HCT116 (cell line): ENCODE measurements at regions not wholly inside any gene's neighbourhood (a gene's known extent, or its start where the extent isn't known, plus 50 kb on each side); places are given as distances from the start of the nearest gene placed in this dataset.

ENCODE experiments used
- ATAC-seq: fragments of 200-7000 bp; cut with Tn5 transposase; 2 replicates; pipeline ENCODE4 v1.9.1; 2020; ENCODE audit warnings: mild to moderate bottlenecking, moderate library complexity
- BruUV-seq: library from RNA; stranded (reverse); fragments of 400-500 nt; replicated peaks from 2 replicates; lab custom pipeline; 2021; lab: Mats Ljungman, UMichigan
- CTCF ChIA-PET: fragments of 300-600 bp; sonication (Branson Sonifier 250); formaldehyde crosslinking; loops from one replicate; lab custom pipeline; 2021; ENCODE audit warnings: antibody characterized with exemption; lab: Charles Lee
- POLR2A ChIA-PET: fragments of 300-600, 350-600 bp; sonication (Branson Sonifier 250); formaldehyde crosslinking; loops from one replicate; lab custom pipeline; 2021; ENCODE audit warnings: antibody characterized with exemption; lab: Charles Lee
- RAD21 ChIA-PET, 2 experiments: fragments of 300-600 bp; sonication (Branson Sonifier 250); formaldehyde crosslinking; loops; one replicate each; lab custom pipeline; 2023; ENCODE audit warnings: low total read pairs in 2 of 2; ENCODE audit not compliant: uncharacterized antibody in 2 of 2, unreplicated experiment in 2 of 2, low non-redundant PET in 1 of 2; lab: Charles Lee
- DNase-seq: peaks from one replicate; pipeline ENCODE4 v3.0.0-alpha.2; 2010; ENCODE audit warnings: low read depth, low spot score
- H2AFZ ChIP-seq: fragments of 200-600 bp; shearing (Covaris generic), sonication (generic); 2 replicates; pipeline ENCODE4 v1.6.1; 2017; ENCODE audit warnings: low read depth, mixed run types, mixed read lengths, antibody characterized with exemption, low read length; ENCODE audit not compliant: poor library complexity, severe bottlenecking
- H3K27ac ChIP-seq: 2 replicates; pipeline ENCODE4 v1.5.1; 2012; ENCODE audit warnings: low read depth, low read length
- H3K27me3 ChIP-seq: fragments of 200-600 bp; sonication (generic); 2 replicates; pipeline ENCODE4 v1.6.1; 2016; ENCODE audit warnings: mixed run types, low read length, mixed read lengths; ENCODE audit not compliant: insufficient read depth
- H3K36me3 ChIP-seq, 2 experiments: fragments of 200-500 bp in 1 of 2; fragments of 200-600 bp in 1 of 2; sonication (Bioruptor generic) in 1 of 2; sonication (generic) in 1 of 2; 2 replicates each; pipeline versions ENCODE4 v1.5.1 to v1.6.1; 2014 to 2016; ENCODE audit warnings: low read length in 2 of 2, inconsistent platforms in 1 of 2, mixed read lengths in 1 of 2, mixed run types in 1 of 2; ENCODE audit not compliant: insufficient read depth in 2 of 2, control insufficient read depth in 1 of 2
- H3K4me1 ChIP-seq, 2 experiments: fragments of 200-600 bp in 1 of 2; sonication (generic) in 1 of 2; 2 replicates each; pipeline versions ENCODE4 v1.5.1 to v1.6.1; 2012 to 2017; ENCODE audit warnings: low read length in 2 of 2, inconsistent platforms in 1 of 2, mild to moderate bottlenecking in 1 of 2, mixed read lengths in 1 of 2, mixed run types in 1 of 2, moderate library complexity in 1 of 2; ENCODE audit not compliant: insufficient read depth in 2 of 2, control insufficient read depth in 1 of 2
- H3K4me2 ChIP-seq: fragments of 200-600 bp; sonication (generic); 2 replicates; pipeline ENCODE4 v1.6.1; 2017; ENCODE audit warnings: mixed run types, low read length, mixed read lengths
- H3K4me3 ChIP-seq, 2 experiments: fragments of 200-600 bp in 1 of 2; sonication (generic) in 1 of 2; replicated peaks in 1 of 2; 2 replicates each; pipeline ENCODE4 v1.5.1; 2011 to 2016; ENCODE audit warnings: low read length in 2 of 2, control low read depth in 1 of 2, low read depth in 1 of 2, mild to moderate bottlenecking in 1 of 2, mixed read lengths in 1 of 2, mixed run types in 1 of 2
- H3K79me2 ChIP-seq: fragments of 200-600 bp; sonication (generic); 2 replicates; pipeline ENCODE4 v1.6.1; 2017; ENCODE audit warnings: mild to moderate bottlenecking, mixed run types, low read length, moderate library complexity, mixed read lengths; ENCODE audit not compliant: insufficient read depth
- H3K9ac ChIP-seq: fragments of 200-600 bp; sonication (generic); 2 replicates; pipeline ENCODE4 v1.6.1; 2016; ENCODE audit warnings: low read length, mixed read lengths
- H3K9me2 ChIP-seq: fragments of 200-600 bp; sonication (generic), shearing (Covaris generic); 2 replicates; pipeline ENCODE4 v1.6.1; 2017; ENCODE audit warnings: mixed run types, mild to moderate bottlenecking, moderate library complexity; ENCODE audit not compliant: insufficient read depth
- H3K9me3 ChIP-seq, 2 experiments: fragments of 200-500 bp in 1 of 2; fragments of 200-600 bp in 1 of 2; sonication (Bioruptor generic) in 1 of 2; sonication (generic) in 1 of 2; 2 replicates each; pipeline ENCODE4 v1.6.1; 2014 to 2017; ENCODE audit warnings: low read length in 2 of 2, mixed read lengths in 2 of 2, inconsistent platforms in 1 of 2, low read depth in 1 of 2, mild to moderate bottlenecking in 1 of 2, mixed run types in 1 of 2, moderate library complexity in 1 of 2; ENCODE audit not compliant: control insufficient read depth in 1 of 2, insufficient read depth in 1 of 2
- H4K20me1 ChIP-seq: fragments of 200-600 bp; sonication (generic), shearing (Covaris generic); 2 replicates; pipeline ENCODE4 v1.6.1; 2017; ENCODE audit warnings: mixed run types, mild to moderate bottlenecking, moderate library complexity; ENCODE audit not compliant: insufficient read depth
- ATF3 ChIP-seq: IDR thresholded peaks from 2 replicates; pipeline ENCODE4 v1.6.1; 2012
- CBX3 ChIP-seq: IDR thresholded peaks from 2 replicates; pipeline ENCODE4 v1.6.1; 2012; ENCODE audit warnings: low read depth
- CTCF ChIP-seq, 3 experiments: fragments of 200-600 bp in 1 of 3; sonication (generic) in 1 of 3; IDR thresholded peaks in 2 of 3; conservative IDR thresholded peaks in 1 of 3; 2 replicates each; pipeline ENCODE4 v1.5.1; 2012 to 2017; ENCODE audit warnings: low read depth in 2 of 3, low read length in 2 of 3, antibody characterized with exemption in 1 of 3, borderline replicate concordance in 1 of 3, control low read depth in 1 of 3, mild to moderate bottlenecking in 1 of 3, mixed read lengths in 1 of 3, mixed run types in 1 of 3, moderate library complexity in 1 of 3; ENCODE audit not compliant: insufficient read depth in 1 of 3
- EGR1 ChIP-seq: IDR thresholded peaks from 2 replicates; pipeline ENCODE4 v1.6.1; 2012; ENCODE audit warnings: low read depth
- ELF1 ChIP-seq: IDR thresholded peaks from 2 replicates; pipeline ENCODE4 v1.6.1; 2012; ENCODE audit warnings: low read depth, borderline replicate concordance
- EZH2 ChIP-seq: fragments of 200-600 bp; sonication (generic); IDR thresholded peaks from 2 replicates; pipeline ENCODE4 v1.6.1; 2017; ENCODE audit warnings: antibody characterized with exemption, mixed run types
- POLR2A ChIP-seq: IDR thresholded peaks from 2 replicates; pipeline ENCODE4 v1.7.0; 2011; ENCODE audit warnings: borderline replicate concordance; ENCODE audit not compliant: insufficient read depth, insufficient read length; ENCODE audit errors: extremely low read depth
- POLR2AphosphoS5 ChIP-seq: IDR thresholded peaks from 2 replicates; pipeline ENCODE4 v1.6.1; 2011; ENCODE audit warnings: mild to moderate bottlenecking, low read depth, low read length, moderate library complexity
- RAD21 ChIP-seq: IDR thresholded peaks from 2 replicates; pipeline ENCODE4 v1.6.1; 2012; ENCODE audit warnings: low read depth, mild to moderate bottlenecking
- SIN3A ChIP-seq: IDR thresholded peaks from 2 replicates; pipeline ENCODE4 v1.6.1; 2012; ENCODE audit warnings: low read depth
- TCF7L2 ChIP-seq: IDR thresholded peaks from 2 replicates; pipeline ENCODE4 v1.7.0; 2011; ENCODE audit warnings: borderline replicate concordance, inconsistent platforms; ENCODE audit not compliant: insufficient read depth, insufficient read length; ENCODE audit errors: extremely low read depth
- ZBTB33 ChIP-seq: IDR thresholded peaks from 2 replicates; pipeline ENCODE4 v1.6.1; 2011; ENCODE audit warnings: mild to moderate bottlenecking, low read length, moderate library complexity; ENCODE audit not compliant: insufficient replicate concordance; ENCODE audit errors: extremely low read depth
- ZNF274 ChIP-seq: fragments of 200-500 bp; sonication (Bioruptor generic); IDR thresholded peaks from 2 replicates; pipeline ENCODE4 v1.6.1; 2014; ENCODE audit warnings: mild to moderate bottlenecking, low read depth, low read length, inconsistent platforms
- intact Hi-C: fragments of 100-400 bp; cut with micrococcal nuclease; formaldehyde crosslinking; loops from 2 replicates; pipeline ENCODE4 v1.10.0; 2022

GRCh38 chr6:51360287-51360686 is 541.6 kb downstream of the TFAP2B start:
- H3K36me3 ChIP-seq: no peaks in the 10 kb centered on the region
- no peaks in the 10 kb centered on the region for H3K79me2 ChIP-seq
- RAD21 ChIA-PET: no interaction called here
- POLR2A ChIA-PET: no interaction called here
- no peaks in the 10 kb centered on the region for H4K20me1 ChIP-seq
- TF ChIP-seq POLR2AphosphoS5 (no peak), TCF7L2 (no peak), ZBTB33 (no peak), ZNF274 (no peak), EGR1 (no peak), ATF3 (no peak), SIN3A (no peak), CBX3 (no peak), CTCF (IDR thresholded peaks at IDR 0.05 in 2 of 3, conservative IDR thresholded peaks at IDR 0.05 in 1 of 3; ENCODE audit: borderline replicate concordance in 1 of 3, insufficient read depth in 1 of 3, low read depth in 2 of 3, low read length in 2 of 3) (no peak), POLR2A (no peak), EZH2 (no peak), RAD21 (no peak), ELF1 (no peak)
- no peaks in the 10 kb centered on the region for H3K27me3 ChIP-seq
- no peak overlapping the region for H3K4me2 ChIP-seq
- no peak overlapping the region for H2AFZ ChIP-seq
- CTCF ChIA-PET: no interaction called here
- no peak overlapping the region for H3K4me3 ChIP-seq
- H3K27ac ChIP-seq: no peak overlapping the region
- peaks cover 9 to 13% of the 10 kb centered on the region in 2 experiments; a peak in 2 of 4 replicates for H3K9me3 ChIP-seq
- intact Hi-C loops: no loop called here
- DNase-seq (no peak), ATAC-seq (no peak)
- BruUV-seq: no TSS peak
- H3K9me2 ChIP-seq: no peaks in the 10 kb centered on the region
- no peak overlapping the region for H3K9ac ChIP-seq
- no peaks in the 10 kb centered on the region for H3K4me1 ChIP-seq
